Endothelial cell (in vitro differentiated cells): ENCODE measurements at regions not wholly inside any gene's neighbourhood (a gene's known extent, or its start where the extent isn't known, plus 50 kb on each side); places are given as distances from the start of the nearest gene placed in this dataset.

Source experiments
- DNase-seq: peaks from one replicate; pipeline ENCODE4 v3.0.0; 2021; ENCODE audit warnings: low spot score
- H3K27ac Mint-ChIP-seq: one replicate; pipeline ENCODE4 v1.8.0; 2021; ENCODE audit warnings: mixed read lengths, inconsistent platforms; ENCODE audit not compliant: unreplicated experiment
- H3K27me3 Mint-ChIP-seq: one replicate; pipeline ENCODE4 v1.8.0; 2021; ENCODE audit warnings: mild to moderate bottlenecking, moderate library complexity, mixed read lengths, inconsistent platforms; ENCODE audit not compliant: unreplicated experiment
- H3K36me3 Mint-ChIP-seq: one replicate; pipeline ENCODE4 v1.8.0; 2021; ENCODE audit warnings: mild to moderate bottlenecking, low read depth, mixed read lengths, inconsistent platforms; ENCODE audit not compliant: unreplicated experiment
- H3K4me1 Mint-ChIP-seq: one replicate; pipeline ENCODE4 v1.8.0; 2021; ENCODE audit warnings: mild to moderate bottlenecking, mixed read lengths, inconsistent platforms; ENCODE audit not compliant: unreplicated experiment
- H3K4me3 Mint-ChIP-seq: one replicate; pipeline ENCODE4 v1.8.0; 2021; ENCODE audit warnings: mild to moderate bottlenecking, mixed read lengths, inconsistent platforms; ENCODE audit not compliant: unreplicated experiment
- H3K9me3 Mint-ChIP-seq: one replicate; pipeline ENCODE4 v1.8.0; 2021; ENCODE audit warnings: mixed read lengths, inconsistent platforms; ENCODE audit not compliant: unreplicated experiment
- TF ChIP-seq, protein P1 (sequence below): fragments of 200-600 bp; sonication (generic); IDR thresholded peaks from one replicate; pipeline ENCODE4 v1.5.0; 2021; ENCODE audit warnings: antibody characterized with exemption; ENCODE audit not compliant: unreplicated experiment

DNA sequence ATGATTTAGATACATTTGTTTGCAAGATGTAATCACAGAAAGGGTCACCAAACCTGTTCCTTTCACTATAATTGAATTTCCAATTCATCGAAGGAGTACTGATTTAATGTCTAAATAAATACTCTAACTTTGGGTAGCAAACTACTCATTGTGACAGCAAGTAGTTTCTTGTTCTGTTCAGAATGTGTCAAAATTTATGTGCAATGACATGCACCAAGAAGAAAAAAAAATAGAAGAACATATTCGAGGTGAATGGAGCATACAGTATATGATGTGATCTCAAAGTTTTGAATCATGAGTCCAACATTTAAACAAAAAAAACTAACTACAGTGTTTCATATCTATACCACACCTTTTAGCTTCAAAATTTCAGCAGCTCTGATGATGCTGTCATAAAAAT lies 583.6 kb upstream of the MMS22L start:
- Mint-ChIP-seq H3K4me1 (no peaks in the 10 kb centered on the region), H3K9me3 (no peaks in the 10 kb centered on the region), H3K27me3 (no peaks in the 10 kb centered on the region), H3K36me3 (no peaks in the 10 kb centered on the region), H3K4me3 (no peak overlapping the region), H3K27ac (no peak overlapping the region)
- no peak for DNase-seq
- TF ChIP-seq, protein P1, sequence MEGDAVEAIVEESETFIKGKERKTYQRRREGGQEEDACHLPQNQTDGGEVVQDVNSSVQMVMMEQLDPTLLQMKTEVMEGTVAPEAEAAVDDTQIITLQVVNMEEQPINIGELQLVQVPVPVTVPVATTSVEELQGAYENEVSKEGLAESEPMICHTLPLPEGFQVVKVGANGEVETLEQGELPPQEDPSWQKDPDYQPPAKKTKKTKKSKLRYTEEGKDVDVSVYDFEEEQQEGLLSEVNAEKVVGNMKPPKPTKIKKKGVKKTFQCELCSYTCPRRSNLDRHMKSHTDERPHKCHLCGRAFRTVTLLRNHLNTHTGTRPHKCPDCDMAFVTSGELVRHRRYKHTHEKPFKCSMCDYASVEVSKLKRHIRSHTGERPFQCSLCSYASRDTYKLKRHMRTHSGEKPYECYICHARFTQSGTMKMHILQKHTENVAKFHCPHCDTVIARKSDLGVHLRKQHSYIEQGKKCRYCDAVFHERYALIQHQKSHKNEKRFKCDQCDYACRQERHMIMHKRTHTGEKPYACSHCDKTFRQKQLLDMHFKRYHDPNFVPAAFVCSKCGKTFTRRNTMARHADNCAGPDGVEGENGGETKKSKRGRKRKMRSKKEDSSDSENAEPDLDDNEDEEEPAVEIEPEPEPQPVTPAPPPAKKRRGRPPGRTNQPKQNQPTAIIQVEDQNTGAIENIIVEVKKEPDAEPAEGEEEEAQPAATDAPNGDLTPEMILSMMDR = no peak

DNA sequence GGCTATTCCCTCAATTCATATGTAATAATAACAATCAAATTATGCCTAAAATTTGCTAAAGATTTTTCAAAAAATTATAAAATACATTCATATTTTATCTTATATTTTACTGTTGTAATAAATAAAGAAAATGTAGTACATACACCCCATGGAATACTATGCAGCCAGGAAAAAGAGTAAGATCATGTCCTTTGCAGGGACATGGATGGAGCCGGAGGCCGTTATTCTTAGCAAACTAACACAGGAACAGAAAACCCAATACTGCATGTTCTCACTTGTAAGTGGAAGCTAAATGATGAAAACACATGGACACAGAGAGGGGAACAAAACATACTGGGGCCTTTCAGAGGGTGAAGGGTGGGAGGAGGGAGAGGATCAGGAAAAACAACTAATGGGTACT lies 584.2 kb upstream of the MMS22L start:
- H3K36me3 Mint-ChIP-seq = no peaks in the 10 kb centered on the region
- H3K27me3 Mint-ChIP-seq = no peaks in the 10 kb centered on the region
- H3K9me3 Mint-ChIP-seq = no peaks in the 10 kb centered on the region
- no peaks in the 10 kb centered on the region for H3K4me1 Mint-ChIP-seq
- TF ChIP-seq, protein P1 = no peak
- no peak overlapping the region for H3K27ac Mint-ChIP-seq
- DNase-seq = no peak
- no peak overlapping the region for H3K4me3 Mint-ChIP-seq

DNA sequence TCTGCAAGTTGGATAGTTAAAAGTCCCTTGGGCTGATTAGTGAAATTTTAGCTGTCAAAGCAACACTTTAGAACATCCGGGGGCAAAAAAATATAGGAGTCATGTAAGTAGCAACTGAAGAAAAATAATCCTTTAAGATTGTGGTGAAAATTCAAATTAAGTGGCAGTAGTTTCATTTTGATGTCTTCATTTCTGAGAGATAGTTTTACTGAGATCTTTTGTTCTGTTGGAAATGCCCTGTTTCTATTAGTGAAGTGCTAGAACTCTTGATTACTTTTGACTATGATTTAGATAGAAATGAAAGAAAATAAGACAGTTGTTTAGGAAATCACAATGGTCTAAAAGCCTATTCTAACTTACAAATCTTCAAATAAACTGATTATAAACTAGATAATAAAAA lies 587.3 kb upstream of the MMS22L start:
- Mint-ChIP-seq H3K36me3 (no peaks in the 10 kb centered on the region), H3K9me3 (no peaks in the 10 kb centered on the region), H3K4me1 (no peaks in the 10 kb centered on the region), H3K27me3 (no peaks in the 10 kb centered on the region), H3K4me3 (no peak overlapping the region), H3K27ac (no peak overlapping the region)
- TF ChIP-seq, protein P1 = no peak
- DNase-seq = no peak

DNA sequence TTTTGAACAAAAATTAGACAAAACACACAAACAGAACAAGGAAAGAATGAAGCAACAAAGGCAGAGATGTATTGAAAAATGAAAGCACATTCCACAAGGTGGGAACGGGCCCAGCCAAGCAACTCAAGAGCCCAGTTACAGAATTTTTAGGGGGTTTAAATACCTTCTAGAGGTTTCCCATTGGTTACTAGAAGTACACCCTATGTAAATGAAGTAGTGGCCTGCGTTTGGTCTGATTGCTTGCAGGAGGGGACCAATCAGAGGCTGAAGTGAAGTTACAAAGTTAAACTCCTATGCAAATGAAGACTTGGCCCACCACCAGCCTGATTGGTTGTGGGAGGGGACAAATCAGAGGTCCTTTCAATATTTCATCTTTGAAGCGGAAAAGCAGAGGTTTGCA lies 593.7 kb upstream of the MMS22L start:
- no peak for DNase-seq
- no peaks in the 10 kb centered on the region for H3K36me3 Mint-ChIP-seq
- H3K9me3 Mint-ChIP-seq = no peaks in the 10 kb centered on the region
- no peak overlapping the region for H3K4me3 Mint-ChIP-seq
- no peaks in the 10 kb centered on the region for H3K27me3 Mint-ChIP-seq
- TF ChIP-seq, protein P1 = no peak
- no peak overlapping the region for H3K27ac Mint-ChIP-seq
- no peaks in the 10 kb centered on the region for H3K4me1 Mint-ChIP-seq

DNA sequence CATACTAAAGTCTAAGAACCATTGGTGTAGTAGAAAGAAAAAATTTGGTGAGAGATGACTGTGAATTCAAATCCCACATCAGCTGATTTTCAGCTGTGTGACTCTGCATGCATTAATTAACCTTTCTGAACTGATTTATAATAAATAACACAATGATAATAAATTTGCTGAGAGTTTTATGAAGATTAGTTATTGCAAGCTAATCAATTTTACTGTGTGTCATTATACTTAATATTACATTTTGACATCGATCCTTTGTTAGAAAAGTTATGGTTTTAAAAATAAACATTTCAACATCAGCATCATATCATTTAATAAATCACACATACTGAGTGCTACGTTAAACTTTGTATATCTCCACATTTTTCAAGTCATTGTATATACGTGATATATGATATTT lies 599.7 kb upstream of the MMS22L start:
- TF ChIP-seq, protein P1 = no peak
- DNase-seq = no peak
- Mint-ChIP-seq H3K36me3 (no peaks in the 10 kb centered on the region), H3K9me3 (no peaks in the 10 kb centered on the region), H3K27ac (no peak overlapping the region), H3K27me3 (no peaks in the 10 kb centered on the region), H3K4me3 (no peak overlapping the region), H3K4me1 (no peaks in the 10 kb centered on the region)
